Vagina (tissue), 2 donors: ENCODE measurements at regions not wholly inside any gene's neighbourhood (a gene's known extent, or its start where the extent isn't known, plus 50 kb on each side); places are given as distances from the start of the nearest gene placed in this dataset.

Experiments
- DNase-seq, 2 donors: peaks; one replicate each; pipeline ENCODE4 v3.0.0-alpha.2; 2017; ENCODE audit errors: extremely low spot score in 2 of 2
- H3K27ac ChIP-seq: fragments of 200-600 bp; sonication (generic); one replicate; pipeline ENCODE4 v1.5.1; 2019
- H3K27me3 ChIP-seq: fragments of 200-600 bp; sonication (generic); one replicate; pipeline ENCODE4 v1.5.1; 2019
- H3K36me3 ChIP-seq, 2 donors: fragments of 200-600 bp; sonication (generic); one replicate each; pipeline ENCODE4 v1.5.1; 2017 to 2019
- H3K4me1 ChIP-seq: fragments of 200-600 bp; sonication (generic); one replicate; pipeline ENCODE4 v1.5.1; 2019
- H3K4me3 ChIP-seq, 2 donors: fragments of 200-600 bp; sonication (generic); 1 replicate in 1 of 2; 2 replicates in 1 of 2; pipeline ENCODE4 v1.5.1; 2016 to 2019
- H3K9me3 ChIP-seq: fragments of 200-600 bp; sonication (generic); one replicate; pipeline ENCODE4 v1.5.1; 2019
- POLR2A ChIP-seq, 2 donors: fragments of 450-650 bp; IDR thresholded peaks; one replicate each; pipeline ENCODE4 v1.6.1; 2017; ENCODE audit warnings: antibody characterized with exemption in 2 of 2, mild to moderate bottlenecking in 2 of 2, moderate library complexity in 2 of 2
- POLR2AphosphoS5 ChIP-seq, 2 donors: sonication (generic); formaldehyde crosslinking; IDR thresholded peaks; one replicate each; pipeline ENCODE4 v1.9.0; 2017; ENCODE audit warnings: antibody characterized with exemption in 2 of 2, mild to moderate bottlenecking in 2 of 2, low read depth in 1 of 2; ENCODE audit not compliant: insufficient read depth in 1 of 2
- intact Hi-C: fragments of 100-400 bp; cut with DNase I; formaldehyde crosslinking; loops from one replicate; pipeline ENCODE4 v1.15.1; 2023
- TF ChIP-seq, protein P1 (sequence below), 3 experiments: fragments of 450-650 bp in 2 of 3; fragments of 200-600 bp in 1 of 3; sonication (generic) in 1 of 3; IDR thresholded peaks; one replicate each; pipeline ENCODE4 v1.5.1; 2017 to 2019; ENCODE audit warnings: antibody characterized with exemption in 3 of 3, mild to moderate bottlenecking in 2 of 3, moderate library complexity in 2 of 3

DNA sequence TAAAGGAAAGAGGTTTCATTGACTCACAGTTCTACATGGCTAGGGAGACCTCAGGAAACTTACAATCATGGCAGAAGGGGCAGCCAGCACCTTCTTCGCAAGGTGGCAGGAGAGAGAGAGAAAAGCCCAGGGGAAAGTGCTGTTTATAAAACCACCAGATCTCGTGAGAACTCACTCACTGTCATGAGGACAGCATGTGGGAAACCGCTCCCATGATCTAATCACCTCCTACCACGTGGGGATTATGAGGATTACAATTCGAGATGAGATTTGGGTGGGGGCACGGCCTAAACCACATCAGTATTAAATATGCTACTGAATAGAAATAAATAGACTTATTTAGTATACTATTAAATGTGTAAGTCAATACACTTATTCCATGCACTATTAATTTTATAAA is 70.6 kb upstream of the TCF21 start:
- no peak overlapping the region for H3K4me3 ChIP-seq
- no peak overlapping the region for H3K27ac ChIP-seq
- H3K27me3 ChIP-seq: no peaks in the 10 kb centered on the region
- TF ChIP-seq, protein P1, sequence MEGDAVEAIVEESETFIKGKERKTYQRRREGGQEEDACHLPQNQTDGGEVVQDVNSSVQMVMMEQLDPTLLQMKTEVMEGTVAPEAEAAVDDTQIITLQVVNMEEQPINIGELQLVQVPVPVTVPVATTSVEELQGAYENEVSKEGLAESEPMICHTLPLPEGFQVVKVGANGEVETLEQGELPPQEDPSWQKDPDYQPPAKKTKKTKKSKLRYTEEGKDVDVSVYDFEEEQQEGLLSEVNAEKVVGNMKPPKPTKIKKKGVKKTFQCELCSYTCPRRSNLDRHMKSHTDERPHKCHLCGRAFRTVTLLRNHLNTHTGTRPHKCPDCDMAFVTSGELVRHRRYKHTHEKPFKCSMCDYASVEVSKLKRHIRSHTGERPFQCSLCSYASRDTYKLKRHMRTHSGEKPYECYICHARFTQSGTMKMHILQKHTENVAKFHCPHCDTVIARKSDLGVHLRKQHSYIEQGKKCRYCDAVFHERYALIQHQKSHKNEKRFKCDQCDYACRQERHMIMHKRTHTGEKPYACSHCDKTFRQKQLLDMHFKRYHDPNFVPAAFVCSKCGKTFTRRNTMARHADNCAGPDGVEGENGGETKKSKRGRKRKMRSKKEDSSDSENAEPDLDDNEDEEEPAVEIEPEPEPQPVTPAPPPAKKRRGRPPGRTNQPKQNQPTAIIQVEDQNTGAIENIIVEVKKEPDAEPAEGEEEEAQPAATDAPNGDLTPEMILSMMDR (IDR thresholded peaks at IDR 0.05): no peak
- no peak for TF ChIP-seq POLR2A (IDR thresholded peaks at IDR 0.05)
- TF ChIP-seq POLR2AphosphoS5 (IDR thresholded peaks at IDR 0.05; ENCODE audit: insufficient read depth in 1 of 2, low read depth in 1 of 2): no peak
- no peaks in the 10 kb centered on the region for H3K36me3 ChIP-seq
- DNase-seq: no peak
- H3K9me3 ChIP-seq: no peaks in the 10 kb centered on the region
- intact Hi-C loops: no loop called here
- peaks cover 4% of the 10 kb centered on the region for H3K4me1 ChIP-seq

DNA sequence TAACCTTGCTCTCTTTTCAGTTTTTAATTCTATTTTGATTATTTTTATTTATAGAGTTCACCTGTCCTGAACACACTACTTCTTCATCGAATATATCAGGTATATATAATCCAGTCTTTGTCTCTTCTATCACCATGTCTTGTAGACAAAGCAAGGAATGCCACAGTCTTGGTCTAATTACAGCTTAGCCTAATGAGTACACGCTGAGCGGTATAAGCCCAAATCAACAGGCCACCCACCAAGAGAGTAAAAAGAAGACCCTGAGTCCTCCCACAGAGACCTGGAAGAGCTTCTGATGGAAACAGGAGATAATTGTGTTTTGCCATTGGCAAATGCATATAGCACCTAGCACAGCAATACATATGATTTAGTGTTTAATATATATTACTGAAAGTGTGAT is 68.7 kb upstream of the TCF21 start:
- TF ChIP-seq, protein P1 (IDR thresholded peaks at IDR 0.05): no peak
- TF ChIP-seq POLR2AphosphoS5 (IDR thresholded peaks at IDR 0.05; ENCODE audit: insufficient read depth in 1 of 2, low read depth in 1 of 2) (no peak), POLR2A (IDR thresholded peaks at IDR 0.05) (no peak)
- H3K36me3 ChIP-seq: no peaks in the 10 kb centered on the region
- DNase-seq: no peak

DNA sequence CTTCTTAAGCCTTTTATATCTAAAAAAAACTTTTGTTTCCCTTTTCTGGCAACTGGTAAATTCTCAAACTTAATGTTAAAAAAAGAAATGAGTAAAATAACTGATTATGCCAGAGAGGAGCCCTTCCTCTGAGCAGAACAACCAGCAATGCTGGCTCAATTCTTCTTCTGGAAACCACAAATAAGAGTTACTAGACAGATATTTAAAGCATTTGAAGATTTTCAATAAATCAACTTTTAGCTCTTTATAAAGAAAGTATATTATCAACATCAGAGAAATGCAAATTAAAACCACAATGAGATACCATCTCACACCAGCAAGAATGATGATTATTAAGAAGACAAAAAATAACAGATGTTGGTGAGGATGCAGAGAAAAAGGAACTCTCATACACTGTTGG is 61.1 kb upstream of the TCF21 start:
- H3K4me1 ChIP-seq: no peaks in the 10 kb centered on the region
- H3K36me3 ChIP-seq: no peaks in the 10 kb centered on the region
- H3K9me3 ChIP-seq: no peaks in the 10 kb centered on the region
- intact Hi-C loops: no loop called here
- H3K27me3 ChIP-seq: no peaks in the 10 kb centered on the region
- DNase-seq: no peak
- H3K4me3 ChIP-seq: no peak overlapping the region
- TF ChIP-seq POLR2AphosphoS5 (IDR thresholded peaks at IDR 0.05; ENCODE audit: insufficient read depth in 1 of 2, low read depth in 1 of 2) (no peak), POLR2A (IDR thresholded peaks at IDR 0.05) (no peak)
- TF ChIP-seq, protein P1 (IDR thresholded peaks at IDR 0.05): no peak
- no peak overlapping the region for H3K27ac ChIP-seq

More for the DNA sequence above, 68.7 kb upstream of the TCF21 start:
- no peak overlapping the region for H3K27ac ChIP-seq
- peaks cover 4% of the 10 kb centered on the region for H3K4me1 ChIP-seq
- no peaks in the 10 kb centered on the region for H3K9me3 ChIP-seq
- no peaks in the 10 kb centered on the region for H3K27me3 ChIP-seq
- no peak overlapping the region for H3K4me3 ChIP-seq
- intact Hi-C loops: no loop called here

DNA sequence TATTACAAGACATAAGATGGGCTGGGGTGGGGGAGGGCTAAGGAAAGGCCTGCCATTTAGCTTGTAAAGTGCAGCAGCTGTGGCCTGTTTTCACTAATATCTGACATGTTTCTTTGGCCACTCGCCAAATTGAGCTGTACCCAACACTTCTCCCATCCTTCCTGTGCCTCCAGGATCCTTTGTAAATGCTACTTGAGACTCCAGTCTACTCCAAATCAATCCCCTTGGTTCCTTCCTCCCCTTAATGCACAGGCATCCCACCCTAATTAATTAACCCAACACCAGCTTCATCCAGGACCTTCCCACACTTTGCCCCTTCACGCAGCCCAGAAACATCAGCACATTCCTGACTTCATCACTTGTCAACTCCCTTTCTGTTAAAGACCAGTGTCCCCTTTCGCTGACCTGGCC is 55.0 kb upstream of the TCF21 start:
- H3K4me1 ChIP-seq: peaks cover 4% of the 10 kb centered on the region
- no peak overlapping the region for H3K4me3 ChIP-seq
- intact Hi-C loops: no loop called here
- TF ChIP-seq POLR2A (IDR thresholded peaks at IDR 0.05) (no peak), POLR2AphosphoS5 (IDR thresholded peaks at IDR 0.05; ENCODE audit: insufficient read depth in 1 of 2, low read depth in 1 of 2) (no peak)
- TF ChIP-seq, protein P1 (IDR thresholded peaks at IDR 0.05): no peak
- no peaks in the 10 kb centered on the region for H3K27me3 ChIP-seq
- peak overlapping the region; percentile 9 for H3K27ac ChIP-seq
- no peaks in the 10 kb centered on the region for H3K36me3 ChIP-seq
- H3K9me3 ChIP-seq: no peaks in the 10 kb centered on the region
- no peak for DNase-seq

DNA sequence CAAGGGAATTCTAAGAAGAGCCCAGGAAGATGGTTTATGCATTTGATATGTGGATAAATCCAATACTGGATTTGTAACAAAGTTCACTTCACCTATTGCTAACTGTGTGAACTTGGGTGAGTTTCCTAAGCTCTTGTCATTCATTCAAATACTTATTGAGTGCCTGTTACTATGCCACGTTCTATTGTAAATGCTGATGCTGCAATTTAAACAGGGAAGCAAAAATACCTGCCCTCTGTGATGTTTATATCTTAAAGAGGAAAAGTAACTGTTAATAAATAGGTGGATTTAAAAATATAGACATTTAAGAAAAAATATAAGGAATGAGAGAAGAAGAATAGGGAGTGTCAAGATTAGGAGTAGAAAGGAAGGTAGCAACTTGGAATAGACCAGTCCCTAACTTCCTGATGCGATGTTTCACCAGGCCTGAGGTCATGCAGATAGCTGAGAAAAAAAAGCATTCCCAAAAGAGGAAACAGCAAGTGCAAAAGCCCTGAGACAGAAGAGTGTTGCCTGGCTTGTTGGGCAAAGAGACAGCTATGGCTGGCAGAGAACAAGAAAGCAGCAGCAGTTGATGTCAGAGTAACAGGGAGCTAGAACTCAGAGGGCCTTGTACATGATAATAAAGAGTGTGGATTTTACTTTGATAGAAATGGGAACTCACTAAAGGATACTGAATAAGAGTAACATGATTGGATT is 54.3 kb upstream of the TCF21 start:
- no peaks in the 10 kb centered on the region for H3K27me3 ChIP-seq
- DNase-seq: no peak
- H3K27ac ChIP-seq: peak overlapping the region; percentile 9
- TF ChIP-seq, protein P1 (IDR thresholded peaks at IDR 0.05): no peak
- TF ChIP-seq POLR2AphosphoS5 (IDR thresholded peaks at IDR 0.05; ENCODE audit: insufficient read depth in 1 of 2, low read depth in 1 of 2): no peak
- peaks cover 4% of the 10 kb centered on the region for H3K4me1 ChIP-seq
- H3K4me3 ChIP-seq: no peak overlapping the region
- H3K9me3 ChIP-seq: no peaks in the 10 kb centered on the region
- H3K36me3 ChIP-seq: no peaks in the 10 kb centered on the region
- intact Hi-C loops: no loop called here
